Spinal cord (tissue), 9 donors: ENCODE measurements at regions not wholly inside any gene's neighbourhood (a gene's known extent, or its start where the extent isn't known, plus 50 kb on each side); places are given as distances from the start of the nearest gene placed in this dataset.
"Not testable (repeated sequence)": the region's sequence is repeated elsewhere in the genome, so short reads cannot be mapped to it uniquely, and the experiment has no call there.

Source experiments
- DNase-seq, 6 donors: peaks; one replicate each; pipeline versions ENCODE4 v3.0.0 to v3.0.0-alpha.2; 2013 to 2015; ENCODE audit warnings: low spot score in 6 of 6, low read depth in 4 of 6
- H3K27ac ChIP-seq: one replicate; pipeline ENCODE4 v1.5.1; 2013; ENCODE audit warnings: low read depth, low read length, control low read depth
- H3K27me3 ChIP-seq: one replicate; pipeline ENCODE4 v1.6.1; 2013; ENCODE audit warnings: low read length; ENCODE audit not compliant: control insufficient read depth, insufficient read depth
- H3K36me3 ChIP-seq: one replicate; pipeline ENCODE4 v1.6.1; 2013; ENCODE audit warnings: low read length; ENCODE audit not compliant: control insufficient read depth, insufficient read depth
- H3K4me1 ChIP-seq: one replicate; pipeline ENCODE4 v1.6.1; 2013; ENCODE audit warnings: low read length; ENCODE audit not compliant: control insufficient read depth, insufficient read depth
- H3K4me3 ChIP-seq: one replicate; pipeline ENCODE4 v1.5.1; 2013; ENCODE audit warnings: low read depth, low read length, control low read depth
- H3K9me3 ChIP-seq: one replicate; pipeline ENCODE4 v1.6.1; 2013; ENCODE audit warnings: low read length; ENCODE audit not compliant: control insufficient read depth, insufficient read depth
- WGBS: methylation state at CpG from one replicate; pipeline ENCODE4 v1.1.5; 2013; ENCODE audit warnings: missing lambda C conversion rate; ENCODE audit not compliant: insufficient coverage; 5-methylcytosine and 5-hydroxymethylcytosine counted together
- donor health status: healthy.

DNA sequence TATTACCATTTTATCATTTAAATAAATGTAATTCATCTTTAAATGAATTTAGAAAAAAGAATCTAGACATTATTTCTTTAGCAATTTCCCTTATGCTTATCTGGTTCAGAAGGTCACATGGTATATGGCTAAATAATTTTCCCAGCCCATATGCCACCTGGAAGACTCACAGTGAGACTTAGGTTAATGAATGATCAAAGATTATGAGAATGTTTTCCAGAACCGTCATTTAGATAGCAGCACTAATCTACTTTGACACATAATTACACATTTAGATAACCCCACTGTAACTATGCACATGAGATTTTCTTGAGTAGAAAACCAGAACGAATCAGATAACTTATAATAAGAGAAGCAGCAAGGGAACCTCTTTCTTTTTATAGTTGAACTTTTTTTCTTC, 124.9 kb upstream of the CCDC180 start:
- WGBS: no CpG with 5 or more reads among the region's 2 CpGs

DNA sequence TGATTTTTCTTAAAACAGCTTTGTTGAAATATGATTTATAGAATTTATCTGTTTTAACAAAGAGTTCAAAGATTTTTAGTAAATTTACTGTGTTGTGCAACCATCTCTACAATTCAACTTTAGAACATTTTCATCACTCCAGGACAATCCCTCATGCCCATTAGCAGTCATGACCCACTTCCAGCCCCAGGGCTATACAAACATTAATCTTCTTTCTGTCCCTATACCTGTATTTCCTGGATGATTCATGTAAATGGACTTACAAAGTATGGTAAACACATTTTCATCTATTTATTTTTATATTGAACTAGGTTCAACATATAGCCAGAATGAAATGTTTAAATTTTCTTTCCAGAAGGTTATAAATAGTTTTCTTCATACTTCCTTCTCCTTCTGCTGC, 127.8 kb upstream of the CCDC180 start:
- no peaks in the 10 kb centered on the region for H3K9me3 ChIP-seq
- H3K4me3 ChIP-seq: no peak overlapping the region
- H3K27me3 ChIP-seq: no peaks in the 10 kb centered on the region
- H3K36me3 ChIP-seq: no peaks in the 10 kb centered on the region
- H3K4me1 ChIP-seq: no peaks in the 10 kb centered on the region
- no peak for DNase-seq
- no peak overlapping the region for H3K27ac ChIP-seq

More for the DNA sequence above, 124.9 kb upstream of the CCDC180 start:
- not testable (repeated sequence) for H3K36me3 ChIP-seq, H3K4me1 ChIP-seq, DNase-seq, H3K4me3 ChIP-seq, H3K27me3 ChIP-seq, H3K27ac ChIP-seq, H3K9me3 ChIP-seq

DNA sequence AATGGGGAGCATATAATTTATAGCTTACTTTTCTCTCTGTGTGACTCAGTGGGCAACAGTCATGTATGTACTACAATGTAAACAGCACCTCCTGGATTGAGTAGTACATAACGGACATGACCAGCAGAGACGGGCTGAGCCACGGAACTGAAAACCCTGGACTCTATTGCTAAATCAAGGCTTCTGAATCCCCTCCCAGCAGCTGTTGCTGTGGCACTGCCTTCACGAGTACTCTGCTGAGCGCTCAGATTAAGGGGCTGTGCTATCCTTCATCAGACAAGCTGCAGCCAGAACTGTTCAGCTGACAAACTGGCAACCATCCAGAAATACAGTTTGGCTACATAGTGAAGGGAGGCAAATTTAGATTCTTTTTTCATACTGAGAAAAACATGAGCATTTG, 131.3 kb upstream of the CCDC180 start:
- H3K27me3 ChIP-seq: no peaks in the 10 kb centered on the region
- H3K9me3 ChIP-seq: no peaks in the 10 kb centered on the region
- WGBS: 31% methylated on average over 5 of the region's 5 CpGs
- peak in 3 of 6 donors; percentile 2 to 85 (median 76) for DNase-seq
- H3K4me1 ChIP-seq: no peaks in the 10 kb centered on the region
- no peak overlapping the region for H3K4me3 ChIP-seq
- no peaks in the 10 kb centered on the region for H3K36me3 ChIP-seq
- H3K27ac ChIP-seq: no peak overlapping the region

DNA sequence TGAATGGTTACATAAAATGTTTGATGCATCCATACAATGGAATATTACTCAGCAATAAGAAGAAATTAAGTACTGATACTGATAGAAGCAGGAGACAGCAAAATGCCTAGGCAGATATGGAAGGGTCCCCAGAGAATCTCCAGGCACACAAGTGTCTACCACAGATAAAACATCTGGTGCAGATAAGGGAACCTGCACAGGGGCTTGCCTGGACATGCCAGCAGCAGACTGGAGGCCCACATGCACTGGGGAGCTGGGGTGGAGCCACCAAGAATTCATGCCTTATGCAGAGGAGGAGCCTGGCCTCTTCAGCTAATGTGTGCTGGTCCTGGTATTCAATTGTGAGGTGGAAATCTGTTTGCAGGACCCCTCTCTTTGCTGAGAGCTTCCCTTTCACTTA, 129.2 kb upstream of the CTSV start:
- not testable (repeated sequence) for H3K4me1 ChIP-seq, H3K9me3 ChIP-seq, H3K27ac ChIP-seq, H3K27me3 ChIP-seq, H3K36me3 ChIP-seq, H3K4me3 ChIP-seq, DNase-seq

DNA sequence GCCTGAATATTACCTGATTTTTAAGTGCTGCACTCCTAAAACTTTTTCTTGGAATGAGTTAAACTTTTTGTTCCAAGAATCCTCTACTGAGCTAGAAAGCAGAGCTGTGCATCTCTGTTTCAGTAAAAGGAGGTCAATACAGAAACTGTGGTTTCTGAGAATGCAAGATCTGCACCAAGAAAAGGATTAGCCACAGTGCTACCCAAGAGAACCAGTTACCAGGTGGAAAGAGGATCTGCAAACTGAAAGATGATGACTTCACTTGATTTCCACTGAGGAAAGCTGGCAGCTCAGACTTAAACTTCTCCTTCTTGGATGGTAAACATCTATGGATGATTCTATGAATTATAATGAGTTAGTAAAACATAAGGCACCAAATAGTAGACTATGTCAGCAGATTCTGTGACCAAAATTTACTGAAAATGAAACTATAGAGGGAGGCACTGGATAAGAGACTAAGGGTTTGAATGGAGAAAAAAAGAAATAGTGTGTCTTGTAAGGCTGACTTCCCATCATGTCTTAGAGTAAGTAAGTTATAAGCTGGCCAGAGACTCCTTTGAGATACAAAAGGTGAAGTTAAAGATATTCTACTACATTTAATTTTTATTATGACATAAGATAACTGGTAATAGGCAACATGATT, 127.7 kb upstream of the CTSV start:
- not testable (repeated sequence) for H3K27ac ChIP-seq, H3K4me1 ChIP-seq, H3K4me3 ChIP-seq, H3K36me3 ChIP-seq, H3K27me3 ChIP-seq, H3K9me3 ChIP-seq, DNase-seq

DNA sequence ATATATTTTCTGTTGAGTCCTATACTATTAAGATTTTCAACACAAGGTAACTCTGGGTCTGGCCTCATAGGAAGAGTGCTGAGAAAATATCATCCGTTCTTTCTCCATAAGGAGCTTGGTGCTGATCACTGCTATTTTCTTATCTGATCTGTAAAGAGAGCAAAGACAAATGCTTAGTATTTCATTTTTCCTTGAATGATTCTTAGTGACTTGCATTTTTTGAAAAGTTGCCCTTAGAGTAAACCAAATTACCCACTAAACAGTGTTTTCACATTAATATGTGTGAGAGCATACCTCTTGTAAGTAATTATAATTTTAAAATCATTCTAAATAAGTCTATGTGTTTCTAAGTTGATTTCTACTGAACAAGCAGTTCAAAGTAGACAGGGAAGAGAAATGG, 121.3 kb upstream of the CTSV start:
- WGBS: no CpG with 5 or more reads among the region's 1 CpG
- no peak overlapping the region for H3K4me3 ChIP-seq
- no peak for DNase-seq
- no peaks in the 10 kb centered on the region for H3K9me3 ChIP-seq
- H3K27ac ChIP-seq: no peak overlapping the region
- H3K36me3 ChIP-seq: no peaks in the 10 kb centered on the region
- no peaks in the 10 kb centered on the region for H3K27me3 ChIP-seq
- H3K4me1 ChIP-seq: no peaks in the 10 kb centered on the region

DNA sequence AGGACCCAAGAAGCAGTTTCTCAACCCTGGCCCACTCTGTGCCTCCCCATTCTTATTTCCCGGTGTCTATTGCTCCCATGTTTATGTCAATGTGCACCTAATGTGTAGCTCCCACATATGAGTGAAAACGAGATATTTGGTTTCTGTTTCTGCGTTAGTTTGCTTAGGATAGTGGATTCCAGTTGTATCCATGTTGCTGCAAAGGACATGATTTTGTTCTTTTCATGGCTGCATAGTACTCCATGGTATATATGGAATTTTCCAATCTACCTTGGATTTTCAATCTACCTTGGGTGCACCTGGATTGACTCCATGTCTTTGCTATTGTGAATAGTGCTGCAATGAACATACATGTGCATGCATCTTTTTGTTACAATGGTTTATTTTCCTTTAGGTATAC, 119.8 kb upstream of the CTSV start:
- not testable (repeated sequence) for H3K4me1 ChIP-seq, H3K9me3 ChIP-seq, H3K27me3 ChIP-seq, H3K4me3 ChIP-seq, H3K27ac ChIP-seq, DNase-seq, H3K36me3 ChIP-seq
- WGBS: 100% methylated on average over 2 of the region's 3 CpGs

DNA sequence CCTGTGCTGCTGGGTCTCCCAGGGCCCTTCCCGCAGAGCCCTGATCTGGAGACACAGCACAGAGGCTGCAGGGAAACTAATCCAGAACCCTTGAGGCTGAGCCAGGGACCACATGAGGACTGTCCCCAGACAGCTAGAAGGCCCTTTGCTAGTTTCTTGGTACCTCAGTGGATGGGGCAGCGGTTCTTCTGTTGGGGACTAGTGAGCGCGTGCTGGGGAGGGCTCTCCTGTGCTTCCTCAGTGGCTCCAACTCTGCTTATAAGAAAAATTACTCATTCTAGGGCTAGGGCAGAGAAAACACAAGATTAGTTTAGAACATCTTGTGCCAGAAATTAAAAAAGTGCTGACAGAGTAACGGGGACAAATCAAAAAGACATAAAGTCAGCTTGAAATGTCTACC, 116.5 kb upstream of the CTSV start:
- 96% methylated on average over 2 of the region's 5 CpGs for WGBS
- DNase-seq, H3K36me3 ChIP-seq: not testable (repeated sequence)

DNA sequence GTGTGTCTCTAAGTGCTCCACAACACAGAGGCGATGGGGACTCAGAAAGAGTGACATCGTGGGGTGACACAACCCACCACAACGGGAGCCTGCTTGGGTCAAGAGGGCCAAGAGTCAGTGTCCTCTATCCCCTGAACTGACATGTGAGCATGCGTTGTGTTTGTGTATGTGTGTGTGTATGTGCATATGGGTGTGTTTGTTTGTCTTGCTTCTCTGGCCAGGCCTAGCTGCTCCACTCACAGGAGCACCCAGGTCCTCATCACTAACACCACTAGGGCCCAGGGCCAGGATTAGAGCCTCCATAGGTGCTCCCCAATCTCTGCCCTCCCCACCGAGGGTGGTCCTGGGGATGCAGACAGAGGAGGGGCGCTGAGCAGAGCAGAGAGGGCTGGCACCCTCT, 115.0 kb upstream of the CTSV start:
- H3K4me1 ChIP-seq: no peaks in the 10 kb centered on the region
- no peaks in the 10 kb centered on the region for H3K9me3 ChIP-seq
- H3K27ac ChIP-seq: no peak overlapping the region
- DNase-seq: no peak
- H3K4me3 ChIP-seq: no peak overlapping the region
- peaks cover 3% of the 10 kb centered on the region for H3K36me3 ChIP-seq
- WGBS: 93% methylated on average over 3 of the region's 6 CpGs
- H3K27me3 ChIP-seq: no peaks in the 10 kb centered on the region

More for the DNA sequence above, 116.5 kb upstream of the CTSV start:
- H3K27ac ChIP-seq, H3K9me3 ChIP-seq, H3K27me3 ChIP-seq, H3K4me3 ChIP-seq, H3K4me1 ChIP-seq: not testable (repeated sequence)

DNA sequence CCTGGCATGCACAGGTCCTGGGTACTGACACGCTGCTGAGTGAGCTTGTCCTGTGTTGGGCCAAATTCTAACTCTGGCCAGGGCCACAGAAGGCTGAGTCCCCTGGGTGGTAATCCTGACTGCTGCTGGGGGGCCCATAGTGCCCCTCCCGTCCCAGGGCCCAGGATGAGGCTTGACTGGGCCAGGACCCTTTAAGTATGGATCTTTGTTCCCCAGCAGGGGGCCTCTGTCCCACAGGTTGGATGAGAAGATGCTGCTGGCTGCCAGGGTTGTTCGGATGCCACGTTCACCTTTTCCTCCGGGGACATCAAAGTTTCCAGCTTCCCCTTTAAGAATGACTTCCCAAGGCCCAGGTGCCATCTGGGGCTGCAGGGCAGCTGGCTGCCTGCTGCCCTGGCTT, 114.2 kb upstream of the CTSV start:
- not testable (repeated sequence) for H3K4me3 ChIP-seq, H3K9me3 ChIP-seq, H3K4me1 ChIP-seq, H3K36me3 ChIP-seq, H3K27ac ChIP-seq, H3K27me3 ChIP-seq, DNase-seq
- 85% methylated on average over 5 of the region's 5 CpGs for WGBS
